GM21737 (cell line): ENCODE measurements at regions not wholly inside any gene's neighbourhood (a gene's known extent, or its start where the extent isn't known, plus 50 kb on each side); places are given as distances from the start of the nearest gene placed in this dataset.
"Not testable (repeated sequence)": the region's sequence is repeated elsewhere in the genome, so short reads cannot be mapped to it uniquely, and the experiment has no call there.

Experiments used
- ATAC-seq: cut with Tn5 transposase; IDR thresholded peaks from one replicate; pipeline ENCODE4 v1.9.1; 2021; ENCODE audit warnings: mild to moderate bottlenecking, moderate library complexity; ENCODE audit not compliant: unreplicated experiment

- no peak for ATAC-seq
Measured at GRCh38 chr2:144759746-144760145, 239.8 kb upstream of the ZEB2 start.

GRCh38 chr2:144758196-144758595 lies 238.3 kb upstream of the ZEB2 start:
- ATAC-seq, result not testable (repeated sequence)

- no peak for ATAC-seq
Measured at GRCh38 chr2:144753416-144753815, 233.5 kb upstream of the ZEB2 start.

GRCh38 chr2:144751142-144751905 lies 231.4 kb upstream of the ZEB2 start:
- no peak for ATAC-seq

- ATAC-seq, result no peak
Measured at GRCh38 chr2:144749188-144749587, 229.3 kb upstream of the ZEB2 start.

GRCh38 chr2:144748443-144748842 lies 228.5 kb upstream of the ZEB2 start:
- no peak for ATAC-seq

GRCh38 chr2:144747571-144747970 lies 227.7 kb upstream of the ZEB2 start:
- ATAC-seq, result no peak

- no peak for ATAC-seq
Measured at GRCh38 chr2:144745424-144745823, 225.5 kb upstream of the ZEB2 start.

- no peak for ATAC-seq
Measured at GRCh38 chr2:144738749-144739148, 218.8 kb upstream of the ZEB2 start.

- ATAC-seq, result no peak
Measured at GRCh38 chr2:144730711-144731110, 210.8 kb upstream of the ZEB2 start.

- not testable (repeated sequence) for ATAC-seq
Measured at GRCh38 chr2:144724460-144724859, 204.5 kb upstream of the ZEB2 start.

- ATAC-seq, result no peak
Measured at GRCh38 chr2:144718376-144718775, 198.5 kb upstream of the ZEB2 start.

- no peak for ATAC-seq
Measured at GRCh38 chr2:144715992-144716391, 196.1 kb upstream of the ZEB2 start.

GRCh38 chr2:144713410-144713809 lies 193.5 kb upstream of the ZEB2 start:
- ATAC-seq, result no peak

GRCh38 chr2:144712550-144712940 lies 192.6 kb upstream of the ZEB2 start:
- ATAC-seq, result no peak

GRCh38 chr2:144711630-144712549 lies 192.0 kb upstream of the ZEB2 start:
- ATAC-seq, result no peak

GRCh38 chr2:144711084-144711483 lies 191.2 kb upstream of the ZEB2 start:
- no peak for ATAC-seq

- ATAC-seq, result no peak
Measured at GRCh38 chr2:144708626-144709025, 188.7 kb upstream of the ZEB2 start.

GRCh38 chr2:144707736-144708326 lies 187.9 kb upstream of the ZEB2 start:
- ATAC-seq, result no peak

GRCh38 chr2:144706647-144707046 lies 186.7 kb upstream of the ZEB2 start:
- no peak for ATAC-seq
